GM21381 (cell line): ENCODE measurements at regions not wholly inside any gene's neighbourhood (a gene's known extent, or its start where the extent isn't known, plus 50 kb on each side); places are given as distances from the start of the nearest gene placed in this dataset.

Experiments
- ATAC-seq: cut with Tn5 transposase; IDR thresholded peaks from one replicate; pipeline ENCODE4 v1.9.1; 2021; ENCODE audit warnings: mild to moderate bottlenecking, moderate library complexity; ENCODE audit not compliant: unreplicated experiment

DNA sequence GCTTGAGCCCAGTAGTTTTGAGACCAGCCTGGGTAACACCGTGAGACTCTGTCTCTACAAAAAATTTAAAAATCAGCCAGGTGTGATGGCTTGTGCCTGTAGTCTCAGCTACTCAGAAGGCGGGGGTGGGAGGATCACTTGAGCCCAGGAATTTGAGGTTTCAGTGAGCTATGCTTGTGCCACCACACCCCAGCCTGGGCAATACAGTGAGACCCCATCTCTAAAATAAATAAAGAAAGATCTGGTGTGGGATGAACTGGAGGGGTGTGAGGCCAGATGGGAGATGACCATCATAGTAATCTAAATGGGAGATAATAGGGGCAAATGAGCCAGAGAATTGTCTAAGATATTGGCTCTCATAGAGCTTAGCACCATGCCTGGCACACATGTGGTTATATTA, 60.1 kb upstream of the TRABD2B start:
- no peak for ATAC-seq

DNA sequence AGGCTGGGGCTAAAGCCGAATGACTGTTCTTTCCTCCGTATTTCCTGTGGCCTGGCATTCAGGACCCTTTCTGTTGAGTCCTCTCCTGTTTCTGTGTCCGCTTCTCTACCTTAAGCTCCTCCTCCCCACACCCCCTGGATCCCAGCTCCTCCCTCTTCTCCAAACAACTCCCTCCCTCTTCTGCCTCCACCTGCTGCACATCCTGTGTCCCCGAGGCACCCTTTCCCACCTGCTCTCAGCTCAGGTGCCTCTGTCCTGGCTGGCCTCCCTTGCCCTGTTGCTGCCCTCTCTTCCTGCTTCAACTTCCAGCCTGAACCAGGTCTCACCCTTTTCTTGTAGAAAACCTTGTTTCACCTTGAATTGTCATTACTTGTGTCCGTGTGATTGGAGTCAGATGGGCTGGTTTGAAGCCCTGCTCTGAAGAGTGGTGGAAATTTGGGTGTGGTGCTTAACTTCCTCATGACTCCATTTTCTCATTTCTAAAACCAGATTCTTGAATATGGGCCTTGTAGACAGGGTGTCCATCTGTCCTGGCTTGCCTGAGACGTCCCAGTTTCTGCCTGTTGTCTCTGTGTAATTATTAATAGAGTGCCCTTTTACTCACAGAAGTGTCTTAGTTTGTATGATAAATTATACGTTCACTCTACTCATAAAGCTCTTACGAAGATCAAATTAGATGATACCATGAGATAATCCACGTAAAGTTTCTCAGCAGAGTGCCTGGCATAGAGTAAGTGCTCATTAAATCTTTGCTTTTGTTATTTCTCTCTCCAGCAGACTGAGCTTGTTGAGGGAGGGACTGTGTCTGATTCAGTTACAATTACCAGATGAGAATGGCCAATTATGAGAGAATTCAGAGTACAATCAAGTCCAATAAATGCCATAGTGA, 58.9 kb upstream of the TRABD2B start:
- no peak for ATAC-seq

DNA sequence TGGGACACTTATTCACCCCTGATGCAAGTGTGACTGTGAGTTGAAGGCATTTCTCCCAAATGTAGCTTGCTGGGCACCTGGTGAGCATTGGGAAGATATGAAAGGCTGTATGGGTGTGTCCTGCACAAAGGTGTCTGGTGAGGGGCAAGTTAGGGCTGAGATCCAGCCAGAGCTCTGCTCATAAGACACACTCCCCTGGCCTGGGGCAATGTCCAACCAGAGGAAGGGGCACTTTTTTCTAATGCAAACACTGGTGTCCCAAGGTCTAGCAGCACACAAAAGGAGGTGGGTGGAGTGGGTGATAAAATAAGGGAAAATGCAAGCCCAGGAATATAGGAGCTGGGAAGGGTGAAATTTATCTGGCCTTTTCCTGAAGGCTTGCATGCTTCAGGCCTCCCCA, 57.0 kb upstream of the TRABD2B start:
- no peak for ATAC-seq

DNA sequence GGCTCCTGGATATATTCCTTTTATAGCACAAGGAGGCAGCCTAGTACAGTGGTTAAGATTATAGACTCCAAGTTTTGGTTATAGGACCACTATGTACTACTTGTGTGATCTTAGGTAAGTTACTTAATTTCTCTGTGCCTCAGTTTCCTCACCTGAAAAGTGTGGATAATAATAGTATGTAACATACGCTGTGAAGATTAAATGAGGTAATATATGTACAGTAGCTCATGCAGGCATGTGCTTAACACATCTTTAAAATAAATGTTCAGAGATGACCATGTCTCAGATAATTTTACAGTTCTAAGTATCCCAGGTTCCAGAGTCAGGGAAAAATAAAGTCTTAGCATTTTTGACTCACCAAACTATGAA, 55.7 kb upstream of the TRABD2B start:
- ATAC-seq, result no peak

DNA sequence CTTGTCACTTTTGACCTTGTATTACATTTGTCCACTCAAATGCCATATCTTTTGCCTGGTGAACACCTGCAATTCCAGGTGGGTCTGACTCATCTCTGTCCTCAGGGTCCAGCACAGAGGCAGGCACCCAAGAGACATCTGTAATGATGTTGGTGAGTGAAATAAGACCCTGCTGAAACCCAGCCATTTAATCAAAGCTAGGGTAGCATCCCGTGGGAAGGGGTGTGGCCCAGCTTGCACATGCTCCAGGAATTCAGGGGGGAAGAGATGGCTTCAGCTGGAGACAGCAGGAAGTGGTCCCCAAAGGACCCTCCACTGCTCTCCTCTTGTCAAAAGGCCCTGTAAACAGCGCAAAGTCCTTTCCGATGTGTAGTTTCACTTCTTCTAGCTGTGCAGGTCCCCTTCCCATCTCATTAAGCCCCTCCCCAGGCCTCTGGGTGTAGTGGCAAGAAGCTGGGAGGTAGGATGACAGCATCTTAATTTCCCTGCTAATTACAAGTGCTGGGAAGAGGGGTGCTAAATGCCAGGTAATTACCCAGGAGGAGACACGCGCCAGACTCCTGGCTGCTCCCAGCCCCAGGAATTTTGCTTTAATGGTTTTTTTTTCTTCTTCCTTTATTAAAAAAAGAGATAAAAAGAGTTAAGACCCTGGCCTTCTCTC, 54.4 kb upstream of the TRABD2B start:
- ATAC-seq, result no peak

DNA sequence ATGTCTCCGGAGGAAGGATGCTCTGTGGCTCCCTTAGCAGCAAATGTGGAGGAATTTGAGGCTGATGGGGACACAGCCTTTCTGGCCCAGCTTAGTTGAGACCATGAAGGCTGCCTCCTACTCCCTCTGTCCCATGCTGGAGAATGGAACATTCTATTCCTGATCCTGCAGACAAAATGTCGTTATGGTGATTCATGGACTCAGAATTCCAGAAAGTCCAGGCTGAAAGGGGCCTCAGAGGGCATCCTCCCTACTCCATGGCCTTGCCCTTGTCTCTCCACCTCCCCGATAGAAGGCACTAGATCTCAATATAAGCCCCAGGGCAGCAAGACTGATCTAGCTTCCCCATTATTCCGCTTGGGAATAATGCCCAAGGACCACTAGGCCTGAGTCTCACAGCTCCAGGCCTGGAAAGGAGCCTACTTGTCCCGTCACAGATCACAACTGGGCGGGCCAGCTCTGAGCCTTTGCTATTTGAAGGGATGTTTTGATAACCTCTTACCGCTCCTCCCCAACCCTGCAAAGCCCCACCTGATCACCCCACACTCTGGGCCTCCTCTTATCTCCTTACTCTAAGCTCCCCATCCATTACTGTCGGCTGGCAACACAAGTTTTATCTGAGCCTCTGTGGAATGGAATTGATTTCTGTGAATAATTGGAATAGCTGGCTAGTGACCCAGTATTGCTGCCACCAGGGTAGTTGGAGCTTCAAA, 52.8 kb upstream of the TRABD2B start:
- no peak for ATAC-seq

DNA sequence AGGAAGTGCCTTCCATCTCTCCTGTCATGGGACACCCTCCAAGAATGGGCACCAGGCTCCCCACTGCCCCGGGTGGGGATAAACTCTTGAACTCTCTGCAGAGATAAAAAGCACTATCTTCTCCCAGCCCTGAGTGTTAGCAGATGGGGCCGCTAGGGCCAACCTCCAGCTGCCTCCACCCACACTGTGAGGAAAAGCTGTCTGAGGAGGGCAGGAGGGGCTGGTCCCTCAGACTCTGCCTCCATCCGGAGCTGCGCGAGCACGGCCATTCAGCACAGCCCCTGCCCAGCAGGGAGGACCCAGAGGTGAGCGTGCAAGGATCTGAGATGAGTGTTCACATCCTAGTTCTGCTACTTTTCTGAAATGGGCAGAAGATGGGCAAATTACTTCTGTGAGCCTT, 51.8 kb upstream of the TRABD2B start:
- ATAC-seq, result no peak

DNA sequence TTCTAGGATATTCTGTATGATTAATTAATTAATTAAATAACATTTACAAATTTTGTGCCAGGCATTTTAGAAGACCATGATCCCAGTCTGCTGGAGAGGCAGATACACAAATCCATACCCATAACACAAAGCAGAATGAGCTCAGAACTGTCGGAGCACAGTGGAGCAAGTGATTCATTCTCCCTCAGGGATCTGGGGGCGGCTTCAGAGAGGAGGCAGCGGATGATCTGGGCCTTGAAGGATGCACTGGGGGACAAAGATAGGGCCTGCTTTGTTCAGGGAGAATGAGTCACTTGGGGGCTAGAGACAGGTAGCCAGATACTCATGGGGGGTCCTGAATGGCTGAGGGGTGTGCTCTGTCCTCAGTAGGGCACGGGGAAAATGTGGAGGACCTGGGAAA, 50.9 kb upstream of the TRABD2B start:
- ATAC-seq, result no peak

DNA sequence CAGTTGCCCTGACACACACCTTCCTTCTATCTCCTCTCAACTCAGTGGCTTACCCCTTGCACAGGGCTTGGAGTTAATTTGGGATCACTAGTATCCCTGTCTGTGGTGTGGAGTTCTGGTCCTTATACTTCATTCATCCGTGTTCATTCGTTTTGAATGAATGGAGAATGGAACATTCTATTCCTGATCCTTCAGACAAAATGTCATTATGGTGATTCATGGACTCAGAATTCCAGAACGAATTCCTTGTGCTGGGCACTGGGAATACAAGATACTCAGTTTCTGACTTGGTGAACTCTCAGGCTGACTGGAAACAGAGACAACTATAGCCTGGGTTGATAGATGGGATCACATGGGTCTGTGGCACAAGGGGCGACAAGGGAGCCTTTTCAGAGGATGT, 49.9 kb upstream of the TRABD2B start:
- ATAC-seq, result no peak
